ENCODE measurements at regions not wholly inside any gene's neighbourhood (a gene's known extent, or its start where the extent isn't known, plus 50 kb on each side); places are given as distances from the start of the nearest gene placed in this dataset.
A peak's percentile ranks its signal among the peaks of the same experiment; 100 is the strongest.
"Not testable (repeated sequence)": the region's sequence is repeated elsewhere in the genome, so short reads cannot be mapped to it uniquely, and the experiment has no call there.

- no peak for DNase-seq
Observed at GRCh38 chr5:57069115-57069835, 104.6 kb upstream of the GPBP1 start.

GRCh38 chr5:57072218-57072892 lies 101.5 kb upstream of the GPBP1 start:
- no peak for DNase-seq

- DNase-seq = peak; percentile 0
Observed at GRCh38 chr5:57082441-57083067, 91.3 kb upstream of the GPBP1 start.

GRCh38 chr5:57085306-57086081 lies 88.4 kb upstream of the GPBP1 start:
- DNase-seq = no peak

DNA sequence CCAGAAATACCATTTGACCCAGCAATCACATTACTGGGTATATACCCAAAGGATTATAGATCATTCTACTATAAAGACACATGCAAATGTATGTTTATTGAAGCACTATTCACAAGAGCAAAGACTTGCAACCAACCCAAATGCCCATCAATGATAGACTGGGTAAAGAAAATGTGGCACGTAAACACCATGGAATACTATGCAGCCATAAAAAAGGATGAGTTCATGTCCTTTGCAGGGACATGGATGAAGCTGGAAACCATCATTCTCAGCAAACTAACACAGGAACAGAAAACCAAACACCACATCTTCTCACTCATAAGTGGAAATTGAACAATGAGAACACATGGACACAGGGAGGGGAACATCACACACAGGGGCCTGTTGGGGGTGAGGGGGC lies 85.9 kb upstream of the GPBP1 start:
- not testable (repeated sequence) for DNase-seq

GRCh38 chr5:57094753-57095683 lies 78.8 kb upstream of the GPBP1 start:
- peak; percentile 10 for DNase-seq

GRCh38 chr5:57097526-57097925 lies 76.3 kb upstream of the GPBP1 start:
- DNase-seq = no peak

DNA sequence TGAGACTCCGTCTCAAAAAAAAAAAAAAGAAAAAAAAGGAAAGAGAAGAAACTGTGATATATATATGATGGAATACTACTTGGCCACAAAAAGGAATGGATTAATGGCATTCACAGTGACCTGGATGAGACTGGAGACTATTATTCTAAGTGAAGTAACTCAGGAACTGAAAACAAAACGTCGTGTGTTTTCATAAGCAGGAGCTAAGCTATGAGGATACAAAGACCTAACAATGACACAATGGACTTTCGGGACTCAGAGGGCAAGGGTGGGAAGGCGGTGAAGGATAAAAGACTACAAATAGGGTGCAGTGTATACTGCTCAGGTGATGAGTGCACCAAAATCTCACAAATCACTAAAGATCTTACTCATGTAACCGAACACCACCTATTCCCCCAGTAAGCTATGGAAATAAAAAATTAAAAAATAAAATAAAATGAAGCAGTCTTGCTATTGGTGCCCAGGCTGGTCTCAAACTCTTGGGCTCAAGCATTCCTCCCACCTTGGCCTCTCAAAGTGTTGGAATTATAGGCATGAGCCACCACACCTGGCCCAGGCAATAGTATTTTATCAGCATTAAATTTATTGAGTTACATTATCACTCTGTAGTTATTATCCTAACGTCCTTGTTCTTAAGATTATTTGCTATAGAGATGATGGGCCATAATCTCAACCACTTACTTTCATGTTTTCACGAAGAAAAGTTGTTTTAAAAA lies 71.5 kb upstream of the GPBP1 start:
- no peak for DNase-seq

- no peak for DNase-seq
Observed at GRCh38 chr5:57102905-57103255, 71.0 kb upstream of the GPBP1 start.

- no peak for DNase-seq
Observed at GRCh38 chr5:57103317-57103907, 70.4 kb upstream of the GPBP1 start.

DNA sequence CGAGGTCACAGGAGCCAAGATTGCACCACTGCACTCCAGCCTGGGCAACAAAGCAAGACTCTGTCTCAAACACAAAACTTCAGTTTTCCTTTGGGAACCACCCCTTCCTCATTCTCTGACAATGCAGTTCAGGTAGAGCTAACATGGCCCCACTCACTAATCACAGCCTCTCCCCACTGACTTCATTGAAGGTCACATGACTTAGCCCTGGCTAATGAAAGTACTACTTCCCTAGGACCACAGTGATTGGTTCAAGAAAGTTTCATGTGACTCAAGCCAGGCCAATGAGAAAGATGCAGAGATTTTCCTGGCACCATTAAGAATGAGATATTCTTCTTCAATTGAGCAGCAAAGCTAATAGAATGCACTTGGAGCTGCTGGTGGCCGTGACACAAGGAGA lies 67.2 kb upstream of the GPBP1 start:
- DNase-seq = no peak

GRCh38 chr5:57111993-57112392 lies 61.9 kb upstream of the GPBP1 start:
- DNase-seq = no peak

DNA sequence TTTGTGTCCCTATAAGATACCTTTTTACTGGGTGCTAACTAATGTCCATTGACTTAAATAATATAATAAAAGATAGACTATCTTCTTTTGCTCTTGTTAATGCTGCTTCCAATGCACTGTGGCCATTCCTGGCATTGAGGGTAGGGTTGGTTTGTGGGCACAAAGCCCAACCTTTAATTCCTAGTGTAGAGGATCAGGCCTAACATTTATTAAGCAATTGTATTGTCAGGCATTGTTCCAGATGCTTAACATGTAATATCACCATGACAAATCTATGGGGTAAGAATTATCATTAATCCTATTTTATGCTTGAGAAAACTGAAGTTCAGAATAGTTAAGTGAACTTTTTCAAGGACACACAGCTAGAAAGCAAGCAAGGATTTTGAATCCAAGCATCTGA lies 60.4 kb upstream of the GPBP1 start:
- no peak for DNase-seq

DNA sequence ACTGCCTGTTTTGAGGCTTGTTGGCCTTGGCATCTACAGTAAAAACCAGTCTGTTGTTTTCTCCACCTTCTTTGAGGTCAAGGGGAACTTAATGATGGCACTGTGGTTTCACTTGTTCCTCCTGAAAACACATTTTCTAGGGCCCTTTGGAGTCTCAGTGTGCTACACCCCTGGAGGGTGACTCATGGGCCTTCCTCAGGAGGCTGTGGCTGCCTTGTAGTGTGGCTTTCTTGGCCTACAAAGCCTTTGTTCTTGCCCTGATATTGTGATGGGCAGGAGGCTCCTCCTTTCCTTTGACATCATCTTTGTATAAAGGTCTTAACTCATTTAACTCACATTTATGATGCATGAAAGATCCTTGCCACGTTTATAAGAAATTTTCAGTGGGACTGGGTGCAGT lies 56.3 kb upstream of the GPBP1 start:
- no peak for DNase-seq

- no peak for DNase-seq
Observed at GRCh38 chr5:57119031-57119430, 54.8 kb upstream of the GPBP1 start.

DNA sequence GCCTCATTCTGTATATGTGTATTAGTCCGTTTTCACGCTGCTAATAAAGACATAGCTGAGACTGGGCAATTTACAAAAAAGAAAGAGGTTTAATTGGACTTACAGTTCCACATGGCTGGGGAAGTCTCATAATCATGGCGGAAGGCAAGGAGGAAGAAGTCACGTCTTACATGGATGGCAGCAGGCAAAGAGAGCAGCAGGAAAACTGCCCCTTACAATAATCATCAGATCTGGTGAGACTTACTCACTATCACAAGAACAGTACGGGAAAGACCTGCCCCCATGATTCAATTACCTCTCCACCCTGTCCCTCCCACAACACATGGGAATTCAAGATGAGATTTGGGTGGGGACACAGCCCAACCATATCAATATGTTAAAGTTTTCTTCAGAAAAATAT lies 49.8 kb upstream of the GPBP1 start:
- no peak for DNase-seq

Measured in NCI-H82 (cell line).